IMR-90 (cell line): ENCODE measurements at regions not wholly inside any gene's neighbourhood (a gene's known extent, or its start where the extent isn't known, plus 50 kb on each side); places are given as distances from the start of the nearest gene placed in this dataset.

Experiments
- ATAC-seq: fragments of 200-7000 bp; cut with Tn5 transposase; 2 replicates; pipeline ENCODE4 v1.9.1; 2020; ENCODE audit warnings: low read depth, mild to moderate bottlenecking, moderate library complexity
- BruUV-seq: library from RNA; stranded (reverse); fragments of 400-500 nt; replicated peaks from 2 replicates; lab custom pipeline; 2021; lab: Mats Ljungman, UMichigan
- CTCF ChIA-PET: fragments of 300-600 bp; formaldehyde crosslinking; extraction: SDS; loops from one replicate; lab custom pipeline; 2021; ENCODE audit warnings: antibody characterized with exemption; lab: Yijun Ruan, JAX
- POLR2A ChIA-PET: fragments of 300-600 bp; sonication (Branson Sonifier 250); formaldehyde crosslinking; loops from one replicate; lab custom pipeline; 2022; ENCODE audit warnings: antibody characterized with exemption; ENCODE audit not compliant: unreplicated experiment; lab: Charles Lee
- DNase-seq: peaks from one replicate; pipeline ENCODE4 v3.0.0; 2013
- H2AFZ ChIP-seq: replicated peaks from 2 replicates; pipeline ENCODE3; 2013; ENCODE audit warnings: low read length, mild to moderate bottlenecking; ENCODE audit not compliant: poor library complexity
- H2AK5ac ChIP-seq: 2 replicates; pipeline ENCODE4 v1.6.1; 2013; ENCODE audit warnings: low read depth, low read length, inconsistent platforms
- H2AK9ac ChIP-seq: replicated peaks from 2 replicates; pipeline ENCODE3; 2013; ENCODE audit warnings: mild to moderate bottlenecking, low read depth, low read length, moderate library complexity; ENCODE audit not compliant: poor library complexity
- H2BK120ac ChIP-seq: 2 replicates; pipeline ENCODE4 v1.6.1; 2013; ENCODE audit warnings: low read depth, low read length, inconsistent platforms
- H2BK15ac ChIP-seq: 3 replicates; pipeline ENCODE4 v1.6.1; 2013; ENCODE audit warnings: low read depth, low read length, inconsistent platforms
- H2BK20ac ChIP-seq: 2 replicates; pipeline ENCODE4 v1.6.1; 2013; ENCODE audit warnings: low read depth, mild to moderate bottlenecking, inconsistent platforms, low read length, moderate library complexity
- H2BK5ac ChIP-seq: 2 replicates; pipeline ENCODE4 v1.6.1; 2013; ENCODE audit warnings: mild to moderate bottlenecking, low read depth, low read length, inconsistent platforms; ENCODE audit not compliant: poor library complexity, severe bottlenecking
- H3K14ac ChIP-seq: replicated peaks from 2 replicates; pipeline ENCODE4 v1.6.1; 2013; ENCODE audit warnings: low read depth, low read length, inconsistent platforms
- H3K18ac ChIP-seq: 2 replicates; pipeline ENCODE4 v1.6.1; 2013; ENCODE audit warnings: low read depth, low read length, control low read depth
- H3K23ac ChIP-seq: 2 replicates; pipeline ENCODE4 v1.6.1; 2013; ENCODE audit warnings: low read depth, low read length, inconsistent platforms
- H3K27ac ChIP-seq: 2 replicates; pipeline ENCODE4 v1.5.1; 2013; ENCODE audit warnings: mild to moderate bottlenecking, control low read depth, low read length; ENCODE audit not compliant: insufficient read depth
- H3K27me3 ChIP-seq: 2 replicates; pipeline ENCODE4 v1.6.1; 2013; ENCODE audit warnings: low read length; ENCODE audit not compliant: control insufficient read depth, insufficient read depth
- H3K36me3 ChIP-seq: 2 replicates; pipeline ENCODE4 v1.6.1; 2013; ENCODE audit warnings: low read length, mixed read lengths; ENCODE audit not compliant: control insufficient read depth, insufficient read depth
- H3K4ac ChIP-seq: 2 replicates; pipeline ENCODE4 v1.6.1; 2013; ENCODE audit warnings: low read depth, low read length, inconsistent platforms
- H3K4me1 ChIP-seq: 2 replicates; pipeline ENCODE4 v1.6.1; 2013; ENCODE audit warnings: low read length, mixed read lengths; ENCODE audit not compliant: control insufficient read depth, insufficient read depth
- H3K4me2 ChIP-seq: 2 replicates; pipeline ENCODE4 v1.6.1; 2013; ENCODE audit warnings: low read depth, mild to moderate bottlenecking, control low read depth, low read length, moderate library complexity
- H3K4me3 ChIP-seq: 2 replicates; pipeline ENCODE4 v1.5.1; 2013; ENCODE audit warnings: low read depth, mild to moderate bottlenecking, control low read depth, low read length, moderate library complexity; ENCODE audit not compliant: insufficient read depth
- H3K56ac ChIP-seq: 2 replicates; pipeline ENCODE4 v1.6.1; 2013; ENCODE audit warnings: low read length, inconsistent platforms; ENCODE audit not compliant: insufficient read depth; ENCODE audit errors: extremely low read depth
- H3K79me1 ChIP-seq, 2 experiments: 2 replicates each; pipeline ENCODE4 v1.6.1; 2013; ENCODE audit warnings: low read length in 2 of 2, inconsistent platforms in 1 of 2, low read depth in 1 of 2
- H3K9ac ChIP-seq: 2 replicates; pipeline ENCODE4 v1.6.1; 2013; ENCODE audit warnings: low read depth, low read length, control low read depth
- H3K9me1 ChIP-seq: 2 replicates; pipeline ENCODE4 v1.6.1; 2013; ENCODE audit warnings: low read length, inconsistent platforms; ENCODE audit not compliant: insufficient read depth
- H3K9me3 ChIP-seq: 2 replicates; pipeline ENCODE4 v1.6.1; 2013; ENCODE audit warnings: low read length; ENCODE audit not compliant: control insufficient read depth, insufficient read depth
- H4K20me1 ChIP-seq: 2 replicates; pipeline ENCODE4 v1.6.1; 2013; ENCODE audit warnings: low read length, inconsistent platforms; ENCODE audit not compliant: insufficient read depth
- H4K5ac ChIP-seq: 2 replicates; pipeline ENCODE4 v1.6.1; 2013; ENCODE audit warnings: mild to moderate bottlenecking, low read depth, low read length, control low read depth
- H4K8ac ChIP-seq, 2 experiments: 2 replicates each; pipeline ENCODE4 v1.6.1; 2013; ENCODE audit warnings: low read depth in 2 of 2, low read length in 2 of 2, control low read depth in 1 of 2, inconsistent platforms in 1 of 2
- H4K91ac ChIP-seq: 2 replicates; pipeline ENCODE4 v1.6.1; 2013; ENCODE audit warnings: low read depth, low read length, inconsistent platforms; ENCODE audit not compliant: insufficient read depth
- CEBPB ChIP-seq: IDR thresholded peaks from 2 replicates; pipeline ENCODE4 v1.6.1; 2012; ENCODE audit warnings: low read depth, low read length, improper control_type of control experiment
- CHD1 ChIP-seq: IDR thresholded peaks from 2 replicates; pipeline ENCODE4 v1.6.1; 2012; ENCODE audit warnings: low read depth, low read length, improper control_type of control experiment
- FOS ChIP-seq: fragments of 150-350 bp; IDR thresholded peaks from 2 replicates; pipeline ENCODE4 v1.6.1; 2016; ENCODE audit warnings: low read depth, low read length
- MAFK ChIP-seq: IDR thresholded peaks from 2 replicates; pipeline ENCODE4 v1.6.1; 2012; ENCODE audit warnings: low read depth, low read length, improper control_type of control experiment
- MAZ ChIP-seq: IDR thresholded peaks from 2 replicates; pipeline ENCODE4 v1.6.1; 2012; ENCODE audit warnings: low read depth, mild to moderate bottlenecking, low read length, improper control_type of control experiment, moderate library complexity, borderline replicate concordance
- MXI1 ChIP-seq: IDR thresholded peaks from 2 replicates; pipeline ENCODE4 v1.6.1; 2012; ENCODE audit warnings: low read depth, mild to moderate bottlenecking, low read length, moderate library complexity, borderline replicate concordance
- POLR2A ChIP-seq: IDR thresholded peaks from 2 replicates; pipeline ENCODE4 v1.6.1; 2012; ENCODE audit warnings: mild to moderate bottlenecking, low read depth, low read length
- RAD21 ChIP-seq: IDR thresholded peaks from 2 replicates; pipeline ENCODE4 v1.6.1; 2012; ENCODE audit warnings: low read length, improper control_type of control experiment
- RCOR1 ChIP-seq: IDR thresholded peaks from 2 replicates; pipeline ENCODE4 v1.6.1; 2012; ENCODE audit warnings: mild to moderate bottlenecking, low read length, improper control_type of control experiment; ENCODE audit not compliant: insufficient replicate concordance
- RFX5 ChIP-seq: IDR thresholded peaks from 2 replicates; pipeline ENCODE4 v1.8.0; 2012; ENCODE audit warnings: low read depth, mild to moderate bottlenecking, low read length, moderate library complexity
- WGBS, 2 experiments: methylation state at CpG; one replicate each; pipeline versions ENCODE4 v1.1.5 to v1.1.7; 2013; ENCODE audit warnings: missing lambda C conversion rate in 2 of 2; ENCODE audit not compliant: insufficient read length in 1 of 2; ENCODE audit errors: extremely low coverage in 2 of 2; 5-methylcytosine and 5-hydroxymethylcytosine counted together
- dilution Hi-C: fragments of 300-500 bp; cut with HindIII; formaldehyde crosslinking; loops from one replicate; pipeline ENCODE4 v1.14.3; 2018; ENCODE audit warnings: low sequenced_read_pairs; ENCODE audit not compliant: unreplicated experiment
- in situ Hi-C: fragments of 300-500 bp; cut with MboI; formaldehyde crosslinking; loops from 3 replicates; pipeline ENCODE4 v1.14.3; 2019; ENCODE audit warnings: low sequenced_read_pairs, inconsistent platforms, mixed read lengths
- intact Hi-C: fragments of 100-400 bp; cut with micrococcal nuclease; formaldehyde crosslinking; loops from 2 replicates; pipeline ENCODE4 v1.10.0; 2022
- TF ChIP-seq, protein P1 (sequence below): conservative IDR thresholded peaks from 2 replicates; pipeline ENCODE4 v1.5.1; 2012; ENCODE audit warnings: mild to moderate bottlenecking, low read depth, low read length, improper control_type of control experiment
- TF ChIP-seq, protein P2 (sequence below): fragments of 150-350 bp; IDR thresholded peaks from 2 replicates; pipeline ENCODE4 v1.6.1; 2017; ENCODE audit warnings: mild to moderate bottlenecking, antibody characterized with exemption, low read length, low read depth

DNA sequence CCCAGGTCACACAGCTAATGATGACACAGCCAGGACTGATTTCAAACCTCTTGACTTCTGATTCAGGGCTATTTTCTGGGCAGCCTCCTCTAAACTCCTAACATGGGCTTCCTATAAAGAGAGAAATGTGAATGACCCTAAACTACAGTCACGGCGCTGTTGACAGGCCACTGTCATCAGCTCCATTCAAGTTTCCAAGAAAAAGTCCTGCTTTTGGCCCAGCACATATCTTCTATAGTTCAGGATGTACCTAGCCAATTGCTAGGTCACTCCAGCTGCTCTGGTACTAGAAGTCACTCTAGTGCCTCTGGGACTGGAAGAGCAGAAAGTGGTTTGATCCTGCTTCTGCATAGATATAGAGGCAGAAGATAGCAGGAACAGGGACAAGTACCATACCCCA, 64.9 kb upstream of the TARS1 start:
- no peak for TF ChIP-seq MAFK
- TF ChIP-seq CEBPB = no peak
- TF ChIP-seq RAD21 = no peak
- TF ChIP-seq POLR2A = no peak
- TF ChIP-seq, protein P1, sequence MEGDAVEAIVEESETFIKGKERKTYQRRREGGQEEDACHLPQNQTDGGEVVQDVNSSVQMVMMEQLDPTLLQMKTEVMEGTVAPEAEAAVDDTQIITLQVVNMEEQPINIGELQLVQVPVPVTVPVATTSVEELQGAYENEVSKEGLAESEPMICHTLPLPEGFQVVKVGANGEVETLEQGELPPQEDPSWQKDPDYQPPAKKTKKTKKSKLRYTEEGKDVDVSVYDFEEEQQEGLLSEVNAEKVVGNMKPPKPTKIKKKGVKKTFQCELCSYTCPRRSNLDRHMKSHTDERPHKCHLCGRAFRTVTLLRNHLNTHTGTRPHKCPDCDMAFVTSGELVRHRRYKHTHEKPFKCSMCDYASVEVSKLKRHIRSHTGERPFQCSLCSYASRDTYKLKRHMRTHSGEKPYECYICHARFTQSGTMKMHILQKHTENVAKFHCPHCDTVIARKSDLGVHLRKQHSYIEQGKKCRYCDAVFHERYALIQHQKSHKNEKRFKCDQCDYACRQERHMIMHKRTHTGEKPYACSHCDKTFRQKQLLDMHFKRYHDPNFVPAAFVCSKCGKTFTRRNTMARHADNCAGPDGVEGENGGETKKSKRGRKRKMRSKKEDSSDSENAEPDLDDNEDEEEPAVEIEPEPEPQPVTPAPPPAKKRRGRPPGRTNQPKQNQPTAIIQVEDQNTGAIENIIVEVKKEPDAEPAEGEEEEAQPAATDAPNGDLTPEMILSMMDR = no peak
- TF ChIP-seq RCOR1 = no peak
- no peak for TF ChIP-seq CHD1
- no peak for TF ChIP-seq MXI1
- TF ChIP-seq MAZ = no peak
- TF ChIP-seq, protein P2, sequence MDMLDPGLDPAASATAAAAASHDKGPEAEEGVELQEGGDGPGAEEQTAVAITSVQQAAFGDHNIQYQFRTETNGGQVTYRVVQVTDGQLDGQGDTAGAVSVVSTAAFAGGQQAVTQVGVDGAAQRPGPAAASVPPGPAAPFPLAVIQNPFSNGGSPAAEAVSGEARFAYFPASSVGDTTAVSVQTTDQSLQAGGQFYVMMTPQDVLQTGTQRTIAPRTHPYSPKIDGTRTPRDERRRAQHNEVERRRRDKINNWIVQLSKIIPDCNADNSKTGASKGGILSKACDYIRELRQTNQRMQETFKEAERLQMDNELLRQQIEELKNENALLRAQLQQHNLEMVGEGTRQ = no peak
- TF ChIP-seq FOS = no peak
- TF ChIP-seq RFX5 = no peak
- no peaks in the 10 kb centered on the region for H3K36me3 ChIP-seq
- WGBS, 2 experiments = no CpG with 5 or more reads among the region's 2 CpGs
- no TSS peak for BruUV-seq
- no peaks in the 10 kb centered on the region for H4K20me1 ChIP-seq
- dilution Hi-C loops = no loop called here
- no peak for DNase-seq
- H3K4me3 ChIP-seq = no peak overlapping the region
- no peak overlapping the region for H2AK5ac ChIP-seq
- H2AFZ ChIP-seq = no peak overlapping the region
- H3K14ac ChIP-seq = 0 out of 2 replicates have a peak overlapping the region, but pooled peaks have one; percentile 6
- no peak overlapping the region for H3K4me2 ChIP-seq
- peak overlapping the region; percentile 63; the same call in 1 of the 2 replicates for H3K18ac ChIP-seq
- no peak overlapping the region for H3K27ac ChIP-seq
- CTCF ChIA-PET = no interaction called here
- H3K27me3 ChIP-seq = no peaks in the 10 kb centered on the region
- no peak overlapping the region for H2BK20ac ChIP-seq
- H3K79me1 ChIP-seq = no peaks in the 10 kb centered on the region
- H2AK9ac ChIP-seq = peak overlapping the region; percentile 12
- H3K56ac ChIP-seq = no peak overlapping the region
- peak overlapping the region; percentile 8 for H4K5ac ChIP-seq
- H3K4me1 ChIP-seq = peaks cover 7% of the 10 kb centered on the region
- no peak overlapping the region for H2BK5ac ChIP-seq
- intact Hi-C loops = loop anchor here (5.0 kb wide), 1 partner anchor 194 kb away; no protein-coding TSS in a partner anchor
- no peak overlapping the region; the same call in 1 of the 2 replicates for H2BK120ac ChIP-seq
- H3K9me3 ChIP-seq = no peaks in the 10 kb centered on the region
- no peak overlapping the region for H3K9ac ChIP-seq
- no peak overlapping the region for H3K23ac ChIP-seq
- H3K9me1 ChIP-seq = no peaks in the 10 kb centered on the region
- H4K8ac ChIP-seq = no peak overlapping the region; a peak in 2 of 4 replicates
- no peak overlapping the region for H3K4ac ChIP-seq
- in situ Hi-C loops = no loop called here
- H2BK15ac ChIP-seq = peak overlapping the region; percentile 48; the same call in 2 of the 3 replicates
- no peak for ATAC-seq
- POLR2A ChIA-PET = no interaction called here
- H4K91ac ChIP-seq = no peak overlapping the region; the same call in 1 of the 2 replicates
